Lung (tissue), 11 donors: ENCODE measurements at regions not wholly inside any gene's neighbourhood (a gene's known extent, or its start where the extent isn't known, plus 50 kb on each side); places are given as distances from the start of the nearest gene placed in this dataset.

Experiments used
- ATAC-seq: fragments of 200-7000 bp; cut with Tn5 transposase; one replicate; pipeline ENCODE4 v1.9.1; 2020; ENCODE audit warnings: moderate number of reproducible peaks; ENCODE audit not compliant: insufficient read depth, low FRiP score
- DNase-seq, 3 donors: peaks; one replicate each; pipeline ENCODE4 v3.0.0-alpha.2; 2013 to 2017
- H3K27ac ChIP-seq, 2 donors: one replicate each; pipeline ENCODE4 v1.5.1; 2013; ENCODE audit warnings: mild to moderate bottlenecking in 2 of 2, moderate library complexity in 2 of 2, control low read depth in 1 of 2, inconsistent platforms in 1 of 2, low read depth in 1 of 2, low read length in 1 of 2
- H3K27me3 ChIP-seq, 3 donors: one replicate each; pipeline ENCODE4 v1.5.1; 2013; ENCODE audit warnings: low read length in 2 of 3; ENCODE audit not compliant: control insufficient read depth in 3 of 3, insufficient read depth in 3 of 3
- H3K36me3 ChIP-seq, 4 donors: one replicate each; pipeline ENCODE4 v1.5.1; 2013; ENCODE audit warnings: low read length in 4 of 4, mild to moderate bottlenecking in 1 of 4, moderate library complexity in 1 of 4; ENCODE audit not compliant: control insufficient read depth in 4 of 4, insufficient read depth in 4 of 4
- H3K4me1 ChIP-seq, 5 donors: one replicate each; pipeline ENCODE4 v1.5.1; 2013; ENCODE audit warnings: low read length in 5 of 5, mild to moderate bottlenecking in 2 of 5, moderate library complexity in 1 of 5; ENCODE audit not compliant: control insufficient read depth in 5 of 5, insufficient read depth in 5 of 5
- H3K4me3 ChIP-seq: one replicate; pipeline ENCODE4 v1.5.1; 2013; ENCODE audit warnings: mild to moderate bottlenecking, control low read depth, moderate library complexity
- H3K9ac ChIP-seq, 2 donors: one replicate each; pipeline ENCODE4 v1.5.1; 2013; ENCODE audit warnings: low read length in 2 of 2, control low read depth in 1 of 2; ENCODE audit not compliant: insufficient read depth in 1 of 2
- H3K9me3 ChIP-seq, 4 donors: one replicate each; pipeline ENCODE4 v1.5.1; 2013; ENCODE audit warnings: low read length in 3 of 4, mild to moderate bottlenecking in 1 of 4, moderate library complexity in 1 of 4; ENCODE audit not compliant: control insufficient read depth in 4 of 4, insufficient read depth in 3 of 4
- CTCF ChIP-seq: IDR thresholded peaks from 2 replicates; pipeline ENCODE4 v1.5.1; 2012; ENCODE audit warnings: mild to moderate bottlenecking; ENCODE audit errors: control extremely low read depth, extremely low read depth
- WGBS, 2 donors: extraction: QIAGEN DNeasy Blood & Tissue Kit; methylation state at CpG; one replicate each; pipeline ENCODE4 v1.1.7; 2013; 5-methylcytosine and 5-hydroxymethylcytosine counted together
- donor health status: control.
- donor health status: control.
- donor health status: Bipolar disorder and iron deficiency.
- donor health status: healthy.
- donor health status: DM: yes; HTN: yes; CAD: no.

GRCh38 chr20:4406627-4407026, 157.5 kb upstream of the ADRA1D start:
- Histone ChIP-seq H3K27ac (no peak overlapping the region), H3K9me3 (no peaks in the 10 kb centered on the region), H3K9ac (no peak overlapping the region), H3K4me1 (peaks cover 0 to 3% (median 0%) of the 10 kb centered on the region in 5 donors), H3K36me3 (no peaks in the 10 kb centered on the region), H3K4me3 (no peak overlapping the region), H3K27me3 (no peaks in the 10 kb centered on the region)
- DNase-seq (no peak), ATAC-seq (no peak)
- 68 to 71% methylated on average over 4 of the region's 4 CpGs for WGBS, 2 donors
- TF ChIP-seq CTCF = no peak

- Histone ChIP-seq H3K9ac (no peak overlapping the region), H3K36me3 (no peaks in the 10 kb centered on the region), H3K9me3 (no peaks in the 10 kb centered on the region), H3K27ac (no peak overlapping the region), H3K4me1 (no peaks in the 10 kb centered on the region), H3K4me3 (no peak overlapping the region), H3K27me3 (peaks cover 0 to 4% (median 0%) of the 10 kb centered on the region in 3 donors)
- no peak for TF ChIP-seq CTCF
- ATAC-seq = no peak
- 75 to 83% methylated on average over 3 of the region's 3 CpGs for WGBS, 2 donors
- DNase-seq = no peak
Observed at GRCh38 chr20:4401601-4402000, 152.5 kb upstream of the ADRA1D start.

GRCh38 chr20:4384961-4385360, 135.9 kb upstream of the ADRA1D start:
- no peak overlapping the region for H3K9ac ChIP-seq
- WGBS, 2 donors = 90 to 93% methylated on average over 4 of the region's 4 CpGs
- peaks cover 0 to 2% (median 0%) of the 10 kb centered on the region in 4 donors for H3K9me3 ChIP-seq
- H3K27ac ChIP-seq = no peak overlapping the region
- TF ChIP-seq CTCF = no peak
- no peaks in the 10 kb centered on the region for H3K4me1 ChIP-seq
- no peak for ATAC-seq
- DNase-seq = no peak
- H3K4me3 ChIP-seq = no peak overlapping the region
- H3K36me3 ChIP-seq = no peaks in the 10 kb centered on the region
- no peaks in the 10 kb centered on the region for H3K27me3 ChIP-seq

- Histone ChIP-seq H3K4me3 (no peak overlapping the region), H3K4me1 (no peaks in the 10 kb centered on the region), H3K9ac (no peak overlapping the region), H3K36me3 (no peaks in the 10 kb centered on the region), H3K27ac (no peak overlapping the region), H3K9me3 (peaks cover 0 to 2% (median 0%) of the 10 kb centered on the region in 4 donors), H3K27me3 (no peaks in the 10 kb centered on the region)
- no peak for TF ChIP-seq CTCF
- no peak for ATAC-seq
- WGBS, 2 donors = 69 to 81% methylated on average over 5 of the region's 5 CpGs
- DNase-seq = no peak
Observed at GRCh38 chr20:4383961-4384360, 134.9 kb upstream of the ADRA1D start.
